Right atrium auricular region (tissue), 2 donors: ENCODE measurements at regions not wholly inside any gene's neighbourhood (a gene's known extent, or its start where the extent isn't known, plus 50 kb on each side); places are given as distances from the start of the nearest gene placed in this dataset.

Experiments used
- DNase-seq: peaks from one replicate; pipeline ENCODE4 v3.0.0-alpha.2; 2019; ENCODE audit warnings: low spot score
- H3K27ac ChIP-seq, 2 donors: fragments of 200-600 bp; sonication (generic); 1 replicate in 1 of 2; 2 replicates in 1 of 2; pipeline ENCODE4 v1.5.1; 2016 to 2019
- H3K27me3 ChIP-seq, 2 donors: fragments of 200-600 bp; sonication (generic); one replicate each; pipeline versions ENCODE4 v1.5.1 to v1.6.0; 2017 to 2019
- H3K36me3 ChIP-seq: fragments of 200-600 bp; sonication (generic); one replicate; pipeline ENCODE4 v1.5.1; 2016
- H3K4me1 ChIP-seq, 2 donors: fragments of 200-600 bp; sonication (generic); one replicate each; pipeline versions ENCODE4 v1.5.1 to v1.6.0; 2017 to 2019
- H3K4me3 ChIP-seq, 2 donors: fragments of 200-600 bp; sonication (generic); 1 replicate in 1 of 2; 2 replicates in 1 of 2; pipeline ENCODE4 v1.5.1; 2017 to 2019; ENCODE audit warnings: mild to moderate bottlenecking in 1 of 2, moderate library complexity in 1 of 2
- H3K9me3 ChIP-seq, 2 donors: fragments of 200-600 bp; sonication (generic); one replicate each; pipeline ENCODE4 v1.5.1; 2019
- TF ChIP-seq, protein P1 (sequence below), 2 donors: fragments of 200-600 bp; sonication (generic); IDR thresholded peaks; one replicate each; pipeline ENCODE4 v1.5.1; 2019; ENCODE audit warnings: antibody characterized with exemption in 2 of 2

DNA sequence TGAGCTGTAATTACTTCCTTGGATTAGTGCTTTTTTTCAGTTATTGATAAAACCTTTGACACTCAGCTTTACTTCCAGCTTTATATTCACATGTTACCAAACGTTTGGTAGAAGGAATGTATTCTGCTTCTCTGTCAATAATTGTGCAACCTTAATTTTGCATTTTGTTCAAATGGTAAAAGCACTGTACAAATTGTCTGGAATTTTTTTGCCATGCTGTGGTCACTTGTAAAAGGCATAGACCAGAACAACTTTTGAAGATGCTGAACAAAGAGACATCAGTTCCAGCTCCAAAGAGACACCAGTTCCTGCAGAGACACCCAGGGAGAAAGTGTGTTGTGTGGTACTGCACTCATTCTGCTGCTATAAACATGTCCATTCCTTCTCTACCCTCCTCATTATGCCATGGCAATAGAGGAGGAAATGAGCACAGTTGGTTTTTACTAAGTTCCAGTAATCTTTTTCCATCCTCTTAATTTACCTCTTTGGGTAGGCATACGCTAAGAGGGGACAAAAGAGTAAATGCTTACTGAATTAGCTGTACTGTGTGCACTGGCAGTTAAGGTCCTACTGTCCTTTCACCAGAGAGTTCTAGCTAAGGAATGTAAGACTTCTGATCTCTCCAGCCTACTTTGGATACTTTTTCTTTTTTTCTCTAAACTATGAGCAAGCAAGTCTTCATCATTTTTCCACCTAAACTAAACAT lies 387.4 kb downstream of the FGF10 start:
- TF ChIP-seq, protein P1, sequence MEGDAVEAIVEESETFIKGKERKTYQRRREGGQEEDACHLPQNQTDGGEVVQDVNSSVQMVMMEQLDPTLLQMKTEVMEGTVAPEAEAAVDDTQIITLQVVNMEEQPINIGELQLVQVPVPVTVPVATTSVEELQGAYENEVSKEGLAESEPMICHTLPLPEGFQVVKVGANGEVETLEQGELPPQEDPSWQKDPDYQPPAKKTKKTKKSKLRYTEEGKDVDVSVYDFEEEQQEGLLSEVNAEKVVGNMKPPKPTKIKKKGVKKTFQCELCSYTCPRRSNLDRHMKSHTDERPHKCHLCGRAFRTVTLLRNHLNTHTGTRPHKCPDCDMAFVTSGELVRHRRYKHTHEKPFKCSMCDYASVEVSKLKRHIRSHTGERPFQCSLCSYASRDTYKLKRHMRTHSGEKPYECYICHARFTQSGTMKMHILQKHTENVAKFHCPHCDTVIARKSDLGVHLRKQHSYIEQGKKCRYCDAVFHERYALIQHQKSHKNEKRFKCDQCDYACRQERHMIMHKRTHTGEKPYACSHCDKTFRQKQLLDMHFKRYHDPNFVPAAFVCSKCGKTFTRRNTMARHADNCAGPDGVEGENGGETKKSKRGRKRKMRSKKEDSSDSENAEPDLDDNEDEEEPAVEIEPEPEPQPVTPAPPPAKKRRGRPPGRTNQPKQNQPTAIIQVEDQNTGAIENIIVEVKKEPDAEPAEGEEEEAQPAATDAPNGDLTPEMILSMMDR (IDR thresholded peaks at IDR 0.05), result no peak
- no peaks in the 10 kb centered on the region for H3K4me1 ChIP-seq
- H3K27me3 ChIP-seq, result no peaks in the 10 kb centered on the region
- no peaks in the 10 kb centered on the region for H3K9me3 ChIP-seq
- H3K4me3 ChIP-seq, result no peak overlapping the region
- H3K36me3 ChIP-seq, result no peaks in the 10 kb centered on the region
- no peak for DNase-seq
- H3K27ac ChIP-seq, result no peak overlapping the region

DNA sequence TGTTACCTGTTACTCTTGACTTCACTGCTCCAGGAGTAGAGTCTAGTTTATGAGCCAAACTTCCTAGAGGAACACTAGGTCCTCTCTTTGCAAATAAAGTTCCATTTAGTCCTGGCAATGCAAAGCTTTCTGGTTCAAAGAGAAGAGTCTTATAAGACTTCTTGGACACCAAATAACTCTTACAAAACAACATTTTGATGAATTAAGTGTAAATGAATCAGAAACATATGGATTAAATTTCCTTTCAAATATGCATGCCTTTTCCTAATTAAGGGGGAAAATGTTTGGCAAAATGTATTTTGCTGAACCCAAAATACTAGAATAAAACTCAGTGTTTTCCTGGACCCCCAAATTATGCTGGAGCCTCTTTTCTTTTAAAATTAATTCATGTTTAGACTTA lies 388.0 kb downstream of the FGF10 start:
- H3K27me3 ChIP-seq, result no peaks in the 10 kb centered on the region
- no peaks in the 10 kb centered on the region for H3K4me1 ChIP-seq
- H3K27ac ChIP-seq, result no peak overlapping the region
- H3K36me3 ChIP-seq, result no peaks in the 10 kb centered on the region
- no peak overlapping the region for H3K4me3 ChIP-seq
- DNase-seq, result no peak
- TF ChIP-seq, protein P1 (IDR thresholded peaks at IDR 0.05), result no peak
- no peaks in the 10 kb centered on the region for H3K9me3 ChIP-seq

DNA sequence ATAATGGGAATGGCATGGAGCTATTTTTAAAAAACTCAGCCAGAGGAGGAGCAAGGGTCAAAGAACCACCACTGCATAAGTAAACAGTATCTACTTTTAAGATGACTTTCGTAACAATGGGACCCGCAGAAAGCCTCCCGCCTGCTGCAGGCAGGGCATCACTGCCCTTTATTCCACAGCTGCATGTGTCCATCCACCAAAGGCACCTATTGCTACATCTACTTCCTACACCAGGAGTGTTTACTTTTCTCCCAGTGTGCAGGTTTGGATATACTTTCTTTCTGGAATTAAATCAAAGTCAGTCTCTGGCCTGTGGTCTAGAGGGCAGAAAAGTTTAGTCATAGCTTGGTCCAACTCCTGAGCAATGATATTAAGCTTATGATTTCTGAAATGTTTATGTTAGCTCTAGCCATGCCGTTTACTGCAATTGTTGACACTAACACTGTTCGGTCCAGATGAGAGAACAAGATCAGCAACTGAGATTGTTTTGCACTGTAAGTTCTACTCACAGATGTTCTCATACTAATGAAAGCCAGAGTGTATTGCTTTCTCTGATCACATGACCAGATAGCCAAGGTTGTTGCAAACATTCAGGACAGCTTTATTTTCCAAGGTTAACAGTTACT lies 391.5 kb downstream of the FGF10 start:
- DNase-seq, result no peak
- TF ChIP-seq, protein P1 (IDR thresholded peaks at IDR 0.05), result no peak

DNA sequence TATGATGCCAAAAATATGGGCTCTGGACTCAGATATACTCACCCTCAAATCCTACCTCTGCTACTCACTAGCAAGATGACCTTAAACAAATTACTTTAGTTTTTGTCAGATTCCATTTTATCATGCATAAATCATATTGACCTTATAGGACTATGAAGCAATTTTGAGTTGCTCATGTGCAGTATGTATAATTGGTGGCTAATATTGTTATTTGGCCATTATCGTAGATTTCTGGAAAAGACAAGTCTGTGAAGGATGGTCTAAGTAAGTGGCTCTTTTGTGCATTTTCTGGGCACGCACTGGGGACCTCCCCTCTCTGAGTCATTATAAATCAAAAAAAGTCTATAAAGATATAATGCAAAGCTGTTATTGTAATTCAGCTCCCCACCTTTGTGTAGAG lies 393.0 kb downstream of the FGF10 start:
- Histone ChIP-seq H3K4me3 (no peak overlapping the region), H3K27ac (no peak overlapping the region), H3K27me3 (no peaks in the 10 kb centered on the region), H3K4me1 (no peaks in the 10 kb centered on the region), H3K36me3 (no peaks in the 10 kb centered on the region), H3K9me3 (no peaks in the 10 kb centered on the region)
- TF ChIP-seq, protein P1 (IDR thresholded peaks at IDR 0.05), result no peak
- no peak for DNase-seq

More for the DNA sequence above, 391.5 kb downstream of the FGF10 start:
- H3K27me3 ChIP-seq, result no peaks in the 10 kb centered on the region
- H3K9me3 ChIP-seq, result no peaks in the 10 kb centered on the region
- no peaks in the 10 kb centered on the region for H3K4me1 ChIP-seq
- no peak overlapping the region for H3K4me3 ChIP-seq
- H3K27ac ChIP-seq, result no peak overlapping the region
- H3K36me3 ChIP-seq, result no peaks in the 10 kb centered on the region

DNA sequence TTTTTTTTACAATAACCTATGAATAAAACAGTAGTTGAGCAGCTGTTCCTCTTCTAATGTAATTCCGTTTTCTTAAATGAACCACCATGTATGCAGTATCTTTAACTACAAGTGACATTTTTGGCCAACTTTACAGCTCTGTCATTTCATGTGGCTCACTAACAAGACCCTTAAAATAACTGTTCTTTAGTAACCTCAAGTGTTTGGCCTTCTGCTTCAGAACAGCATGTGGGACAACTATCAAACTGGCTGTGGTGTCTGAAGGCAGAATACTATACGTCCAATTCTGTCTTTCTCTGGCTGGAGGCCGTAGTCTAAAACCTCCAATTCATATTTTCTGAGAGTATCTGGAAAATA lies 391.4 kb downstream of the NNT start:
- DNase-seq, result no peak
- TF ChIP-seq, protein P1 (IDR thresholded peaks at IDR 0.05), result no peak
- H3K4me1 ChIP-seq, result no peaks in the 10 kb centered on the region
- H3K9me3 ChIP-seq, result no peaks in the 10 kb centered on the region
- H3K27ac ChIP-seq, result no peak overlapping the region
- H3K36me3 ChIP-seq, result no peaks in the 10 kb centered on the region
- H3K4me3 ChIP-seq, result no peak overlapping the region
- no peaks in the 10 kb centered on the region for H3K27me3 ChIP-seq
